Midbrain (tissue), 1 donor: ENCODE measurements at regions not wholly inside any gene's neighbourhood (a gene's known extent, or its start where the extent isn't known, plus 50 kb on each side); places are given as distances from the start of the nearest gene placed in this dataset.

Source experiments
- DNase-seq: peaks from one replicate; lab custom pipeline; 2025; lab: John Stamatoyannopoulos, UW

- peak; percentile 47 for DNase-seq
These were observed 409.2 kb downstream of the DIPK2A start for GRCh38 chr3:144380849-144381248.

- DNase-seq = no peak
These were observed 410.0 kb downstream of the DIPK2A start for GRCh38 chr3:144381607-144382006.

- no peak for DNase-seq
These were observed 412.8 kb downstream of the DIPK2A start for GRCh38 chr3:144384241-144384979.

GRCh38 chr3:144390786-144391185 is 419.2 kb downstream of the DIPK2A start:
- DNase-seq = no peak

GRCh38 chr3:144391236-144391635 is 419.6 kb downstream of the DIPK2A start:
- DNase-seq = no peak

GRCh38 chr3:144394032-144394431 is 422.4 kb downstream of the DIPK2A start:
- no peak for DNase-seq

- no peak for DNase-seq
These were observed 430.8 kb downstream of the DIPK2A start for GRCh38 chr3:144402430-144402829.

GRCh38 chr3:144403040-144403457 is 431.4 kb downstream of the DIPK2A start:
- DNase-seq = no peak

GRCh38 chr3:144407335-144407734 is 435.7 kb downstream of the DIPK2A start:
- DNase-seq = peak; percentile 37

GRCh38 chr3:144409319-144409718 is 437.7 kb downstream of the DIPK2A start:
- DNase-seq = no peak

- DNase-seq = no peak
These were observed 441.4 kb downstream of the DIPK2A start for GRCh38 chr3:144413068-144413467.

GRCh38 chr3:144415492-144415891 is 443.9 kb downstream of the DIPK2A start:
- no peak for DNase-seq

GRCh38 chr3:144424606-144425005 is 453.0 kb downstream of the DIPK2A start:
- DNase-seq = no peak

- no peak for DNase-seq
These were observed 454.7 kb downstream of the DIPK2A start for GRCh38 chr3:144426366-144426765.

GRCh38 chr3:144426967-144427366 is 455.3 kb downstream of the DIPK2A start:
- DNase-seq = no peak

GRCh38 chr3:144429719-144430121 is 458.1 kb downstream of the DIPK2A start:
- no peak for DNase-seq

- DNase-seq = no peak
These were observed 459.5 kb downstream of the DIPK2A start for GRCh38 chr3:144431134-144431533.

- no peak for DNase-seq
These were observed 461.4 kb downstream of the DIPK2A start for GRCh38 chr3:144433006-144433405.

GRCh38 chr3:144437989-144438388 is 466.4 kb downstream of the DIPK2A start:
- DNase-seq = no peak

- DNase-seq = no peak
These were observed 472.4 kb downstream of the DIPK2A start for GRCh38 chr3:144444061-144444460.

GRCh38 chr3:144444546-144444945 is 472.9 kb downstream of the DIPK2A start:
- DNase-seq = no peak

GRCh38 chr3:144455841-144456440 is 484.3 kb downstream of the DIPK2A start:
- DNase-seq = no peak

- DNase-seq = no peak
These were observed 486.1 kb downstream of the DIPK2A start for GRCh38 chr3:144457758-144458157.

GRCh38 chr3:144458283-144458682 is 486.7 kb downstream of the DIPK2A start:
- no peak for DNase-seq
